ENCODE measurements at regions not wholly inside any gene's neighbourhood (a gene's known extent, or its start where the extent isn't known, plus 50 kb on each side); places are given as distances from the start of the nearest gene placed in this dataset.

- no peak for DNase-seq (ENCODE audit: low read depth)
Measured at GRCh38 chrX:137483554-137483953, 82.4 kb upstream of the ZIC3 start.

- no peak for DNase-seq (ENCODE audit: low read depth)
Measured at GRCh38 chrX:137482136-137482535, 83.8 kb upstream of the ZIC3 start.

- no peak for DNase-seq (ENCODE audit: low read depth)
Measured at GRCh38 chrX:137479386-137479785, 86.5 kb upstream of the ZIC3 start.

GRCh38 chrX:137441711-137442110, 124.2 kb upstream of the ZIC3 start:
- no peak for DNase-seq (ENCODE audit: low read depth)

GRCh38 chrX:137432609-137433008, 133.3 kb upstream of the ZIC3 start:
- no peak for DNase-seq (ENCODE audit: low read depth)

GRCh38 chrX:137431693-137432488, 134.0 kb upstream of the ZIC3 start:
- no peak for DNase-seq (ENCODE audit: low read depth)

- no peak for DNase-seq (ENCODE audit: low read depth)
Measured at GRCh38 chrX:137430984-137431475, 134.9 kb upstream of the ZIC3 start.

GRCh38 chrX:137430301-137430700, 135.6 kb upstream of the ZIC3 start:
- DNase-seq (ENCODE audit: low read depth), result no peak

GRCh38 chrX:137428766-137429591, 136.9 kb upstream of the ZIC3 start:
- no peak for DNase-seq (ENCODE audit: low read depth)

- DNase-seq (ENCODE audit: low read depth), result no peak
Measured at GRCh38 chrX:137428221-137428661, 137.7 kb upstream of the ZIC3 start.

GRCh38 chrX:137427816-137428215, 138.1 kb upstream of the ZIC3 start:
- no peak for DNase-seq (ENCODE audit: low read depth)

GRCh38 chrX:137427426-137427778, 138.5 kb upstream of the ZIC3 start:
- no peak for DNase-seq (ENCODE audit: low read depth)

GRCh38 chrX:137426695-137427425, 139.1 kb upstream of the ZIC3 start:
- DNase-seq (ENCODE audit: low read depth), result no peak

- DNase-seq (ENCODE audit: low read depth), result no peak
Measured at GRCh38 chrX:137425986-137426385, 139.9 kb upstream of the ZIC3 start.

- no peak for DNase-seq (ENCODE audit: low read depth)
Measured at GRCh38 chrX:137425273-137425902, 140.5 kb upstream of the ZIC3 start.

GRCh38 chrX:137424679-137425078, 141.2 kb upstream of the ZIC3 start:
- no peak for DNase-seq (ENCODE audit: low read depth)

GRCh38 chrX:137423241-137423640, 142.7 kb upstream of the ZIC3 start:
- DNase-seq (ENCODE audit: low read depth), result no peak

- no peak for DNase-seq (ENCODE audit: low read depth)
Measured at GRCh38 chrX:137418086-137418485, 147.8 kb upstream of the ZIC3 start.

GRCh38 chrX:137413190-137413589, 152.7 kb upstream of the ZIC3 start:
- DNase-seq (ENCODE audit: low read depth), result no peak

- no peak for DNase-seq (ENCODE audit: low read depth)
Measured at GRCh38 chrX:137405449-137406140, 160.3 kb upstream of the ZIC3 start.

GRCh38 chrX:137401092-137401491, 164.8 kb upstream of the ZIC3 start:
- DNase-seq (ENCODE audit: low read depth), result no peak
